Body of pancreas (tissue), 4 donors: ENCODE measurements at regions not wholly inside any gene's neighbourhood (a gene's known extent, or its start where the extent isn't known, plus 50 kb on each side); places are given as distances from the start of the nearest gene placed in this dataset.
A peak's percentile ranks its signal among the peaks of the same experiment; 100 is the strongest.

Experiments used
- ATAC-seq: fragments of 150-250 bp; one replicate; pipeline ENCODE4 v1.9.1; 2016
- DNase-seq, 4 donors: peaks; one replicate each; pipeline ENCODE4 v3.0.0-alpha.2; 2019
- H3K27ac ChIP-seq, 4 donors: fragments of 200-600 bp; sonication (generic); 1 replicate in 3 of 4; 2 replicates in 1 of 4; pipeline versions ENCODE4 v1.5.1 to v1.6.1; 2016 to 2019; ENCODE audit warnings: mild to moderate bottlenecking in 1 of 4, mixed read lengths in 1 of 4, moderate library complexity in 1 of 4
- H3K27me3 ChIP-seq, 2 donors: fragments of 200-600 bp; sonication (generic); one replicate each; pipeline ENCODE4 v1.6.0; 2016; ENCODE audit warnings: mild to moderate bottlenecking in 1 of 2
- H3K36me3 ChIP-seq, 2 donors: fragments of 200-600 bp; sonication (generic); replicated peaks in 1 of 2; 2 replicates each; pipeline ENCODE4 v1.5.1; 2016; ENCODE audit warnings: low read depth in 2 of 2; ENCODE audit not compliant: insufficient read depth in 1 of 2
- H3K4me1 ChIP-seq: fragments of 200-600 bp; sonication (generic); one replicate; pipeline ENCODE4 v1.6.0; 2016
- H3K4me3 ChIP-seq, 2 donors: fragments of 200-600 bp; sonication (generic); 1 replicate in 1 of 2; 2 replicates in 1 of 2; pipeline ENCODE4 v1.5.1; 2016 to 2019
- H3K9me3 ChIP-seq, 3 donors: fragments of 200-600 bp; sonication (generic); 1 replicate in 2 of 3; 2 replicates in 1 of 3; pipeline ENCODE4 v1.5.1; 2016
- POLR2A ChIP-seq, 3 donors: fragments of 450-650 bp; IDR thresholded peaks; one replicate each; pipeline ENCODE4 v1.6.1; 2016; ENCODE audit warnings: antibody characterized with exemption in 3 of 3, mild to moderate bottlenecking in 2 of 3
- WGBS, 2 donors: methylation state at CpG; one replicate each; pipeline ENCODE4 v1.1.5; 2017; 5-methylcytosine and 5-hydroxymethylcytosine counted together
- intact Hi-C: fragments of 100-400 bp; cut with DNase I; formaldehyde crosslinking; loops from one replicate; pipeline ENCODE4 v1.15.1; 2023
- TF ChIP-seq, protein P1 (sequence below), 7 experiments: fragments of 450-650 bp in 4 of 7; fragments of 200-600 bp in 3 of 7; sonication (generic) in 3 of 7; IDR thresholded peaks; one replicate each; pipeline ENCODE4 v1.5.1; 2016 to 2019; ENCODE audit warnings: antibody characterized with exemption in 7 of 7

- Histone ChIP-seq H3K36me3 (no peaks in the 10 kb centered on the region), H3K9me3 (no peaks in the 10 kb centered on the region), H3K4me3 (no peak overlapping the region), H3K27ac (no peak overlapping the region), H3K27me3 (no peaks in the 10 kb centered on the region), H3K4me1 (no peaks in the 10 kb centered on the region)
- no peak for TF ChIP-seq POLR2A (IDR thresholded peaks at IDR 0.05)
- TF ChIP-seq, protein P1, sequence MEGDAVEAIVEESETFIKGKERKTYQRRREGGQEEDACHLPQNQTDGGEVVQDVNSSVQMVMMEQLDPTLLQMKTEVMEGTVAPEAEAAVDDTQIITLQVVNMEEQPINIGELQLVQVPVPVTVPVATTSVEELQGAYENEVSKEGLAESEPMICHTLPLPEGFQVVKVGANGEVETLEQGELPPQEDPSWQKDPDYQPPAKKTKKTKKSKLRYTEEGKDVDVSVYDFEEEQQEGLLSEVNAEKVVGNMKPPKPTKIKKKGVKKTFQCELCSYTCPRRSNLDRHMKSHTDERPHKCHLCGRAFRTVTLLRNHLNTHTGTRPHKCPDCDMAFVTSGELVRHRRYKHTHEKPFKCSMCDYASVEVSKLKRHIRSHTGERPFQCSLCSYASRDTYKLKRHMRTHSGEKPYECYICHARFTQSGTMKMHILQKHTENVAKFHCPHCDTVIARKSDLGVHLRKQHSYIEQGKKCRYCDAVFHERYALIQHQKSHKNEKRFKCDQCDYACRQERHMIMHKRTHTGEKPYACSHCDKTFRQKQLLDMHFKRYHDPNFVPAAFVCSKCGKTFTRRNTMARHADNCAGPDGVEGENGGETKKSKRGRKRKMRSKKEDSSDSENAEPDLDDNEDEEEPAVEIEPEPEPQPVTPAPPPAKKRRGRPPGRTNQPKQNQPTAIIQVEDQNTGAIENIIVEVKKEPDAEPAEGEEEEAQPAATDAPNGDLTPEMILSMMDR (IDR thresholded peaks at IDR 0.05): no peak
- DNase-seq (no peak), ATAC-seq (no peak)
- intact Hi-C loops: no loop called here
- WGBS, 2 donors: 35 to 50% methylated on average over 2 of the region's 2 CpGs
Measured at GRCh38 chrX:68950937-68951336, 122.1 kb downstream of the EFNB1 start.

GRCh38 chrX:68947882-68948605, 119.2 kb downstream of the EFNB1 start:
- H3K4me3 ChIP-seq: no peak overlapping the region
- DNase-seq: no peak
- 94 to 100% methylated on average over 1 to 4 of the region's 6 CpGs for WGBS, 2 donors
- no peak overlapping the region for H3K27ac ChIP-seq
- intact Hi-C loops: no loop called here
- TF ChIP-seq, protein P1 (IDR thresholded peaks at IDR 0.05): no peak
- no peak for TF ChIP-seq POLR2A (IDR thresholded peaks at IDR 0.05)
- H3K27me3 ChIP-seq: no peaks in the 10 kb centered on the region
- H3K9me3 ChIP-seq: no peaks in the 10 kb centered on the region
- H3K4me1 ChIP-seq: peaks cover 6% of the 10 kb centered on the region
- no peaks in the 10 kb centered on the region for H3K36me3 ChIP-seq
- no peak for ATAC-seq

- no peak for ATAC-seq
- WGBS, 2 donors: 94% methylated on average over 7 to 10 of the region's 10 CpGs
- intact Hi-C loops: no loop called here
Measured at GRCh38 chrX:68945603-68946228, 116.9 kb downstream of the EFNB1 start.

GRCh38 chrX:68945081-68945602, 116.3 kb downstream of the EFNB1 start:
- 36% methylated on average over 2 of the region's 2 CpGs; no CpG with 5 or more reads in 1 of the 2 donors for WGBS, 2 donors
- Histone ChIP-seq H3K36me3 (no peaks in the 10 kb centered on the region), H3K4me3 (no peak overlapping the region), H3K4me1 (peaks cover 11% of the 10 kb centered on the region), H3K27ac (no peak overlapping the region), H3K9me3 (no peaks in the 10 kb centered on the region), H3K27me3 (no peaks in the 10 kb centered on the region)
- TF ChIP-seq, protein P1 (IDR thresholded peaks at IDR 0.05): no peak
- no peak for TF ChIP-seq POLR2A (IDR thresholded peaks at IDR 0.05)
- ATAC-seq (no peak), DNase-seq (no peak)
- intact Hi-C loops: no loop called here

More at GRCh38 chrX:68945603-68946228, 116.9 kb downstream of the EFNB1 start:
- H3K27ac ChIP-seq: no peak overlapping the region
- H3K9me3 ChIP-seq: no peaks in the 10 kb centered on the region
- TF ChIP-seq, protein P1 (IDR thresholded peaks at IDR 0.05): peak in 2 of 7 experiments; percentile 3 to 4
- TF ChIP-seq POLR2A (IDR thresholded peaks at IDR 0.05): no peak
- peaks cover 11% of the 10 kb centered on the region for H3K4me1 ChIP-seq
- no peaks in the 10 kb centered on the region for H3K27me3 ChIP-seq
- DNase-seq: no peak
- no peak overlapping the region for H3K4me3 ChIP-seq
- H3K36me3 ChIP-seq: no peaks in the 10 kb centered on the region
